NCI-H1694 treated with DMSO at 0.1 percent for 48 hours (cell line): ENCODE measurements at regions not wholly inside any gene's neighbourhood (a gene's known extent, or its start where the extent isn't known, plus 50 kb on each side); places are given as distances from the start of the nearest gene placed in this dataset.

Experiments used
- DNase-seq: peaks from one replicate; lab custom pipeline; 2025; lab: John Stamatoyannopoulos, UW

GRCh38 chr3:106611841-106612240, 743.0 kb upstream of the CBLB start:
- no peak for DNase-seq

GRCh38 chr3:106616556-106616955, 747.7 kb upstream of the CBLB start:
- DNase-seq: no peak

- DNase-seq: no peak
Observed at GRCh38 chr3:106617276-106617675, 748.5 kb upstream of the CBLB start.

DNA sequence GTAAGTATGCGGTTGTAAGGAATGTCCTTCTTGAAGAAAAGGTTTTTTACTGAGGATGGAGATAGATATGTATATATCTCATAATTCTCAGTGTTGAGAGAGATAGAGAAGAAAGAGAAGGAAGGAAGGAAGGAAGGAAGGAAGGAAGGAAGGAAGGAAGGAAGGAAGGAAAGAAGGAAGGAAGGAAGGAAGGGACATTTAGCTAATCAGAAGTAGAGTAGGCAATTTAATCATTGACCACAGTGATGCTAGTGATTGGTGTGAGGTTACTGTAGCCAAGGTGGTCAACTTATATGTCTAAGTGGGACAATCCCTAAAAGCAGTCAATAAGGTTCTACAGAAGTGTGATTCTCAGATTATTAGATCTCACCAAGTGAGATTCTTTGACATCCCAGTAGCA, 751.8 kb upstream of the CBLB start:
- no peak for DNase-seq

GRCh38 chr3:106624154-106624553, 753.1 kb upstream of the CCDC54 start:
- DNase-seq: no peak

DNA sequence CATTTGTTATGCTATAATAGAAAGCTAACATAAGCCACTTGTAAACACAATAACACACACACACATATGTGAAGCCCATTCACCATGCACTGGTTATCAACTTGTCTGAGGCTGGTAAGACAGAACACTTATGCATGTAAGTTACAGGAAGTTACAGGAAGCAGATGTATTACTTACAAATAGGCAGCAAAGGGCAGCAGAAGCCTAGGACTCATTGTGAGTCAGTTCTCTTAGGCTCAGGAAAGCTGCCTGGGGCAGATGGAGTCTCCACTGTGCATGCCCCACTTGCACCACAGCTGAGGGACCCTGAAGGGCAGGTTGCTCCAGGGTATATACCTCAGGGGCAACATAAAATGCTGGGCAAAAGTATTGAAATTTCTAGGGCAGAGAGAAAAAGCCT, 748.8 kb upstream of the CCDC54 start:
- no peak for DNase-seq

DNA sequence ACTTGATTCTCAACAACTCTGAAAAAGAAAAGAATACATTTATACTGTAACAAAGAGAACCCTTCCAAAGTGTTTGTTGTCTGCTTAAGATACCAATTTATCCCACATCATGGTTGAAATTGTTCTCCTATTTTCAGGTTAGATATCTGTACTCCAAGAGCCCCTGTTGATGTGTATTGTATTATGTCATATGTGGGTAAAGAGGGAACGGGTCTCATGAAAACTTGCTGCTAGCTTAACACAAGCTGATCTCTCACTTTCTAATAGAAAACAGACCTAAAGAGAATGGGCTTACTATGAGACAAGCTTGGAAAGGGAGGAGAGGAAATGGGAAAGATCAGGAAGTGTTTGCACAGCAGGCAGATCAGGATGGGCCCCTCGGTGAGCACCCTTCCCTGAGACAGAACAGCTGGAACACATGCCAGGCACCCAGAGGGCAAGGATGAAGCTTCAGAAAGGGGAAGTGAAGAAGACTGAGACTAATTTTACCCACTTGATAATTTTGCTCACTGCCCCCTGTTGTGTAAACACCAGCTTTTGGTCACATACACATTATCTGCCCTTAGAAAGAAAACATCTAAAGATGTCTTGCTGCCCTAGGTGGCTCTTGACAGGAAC, 747.9 kb upstream of the CCDC54 start:
- DNase-seq: no peak

GRCh38 chr3:106631373-106632108, 745.7 kb upstream of the CCDC54 start:
- DNase-seq: no peak

DNA sequence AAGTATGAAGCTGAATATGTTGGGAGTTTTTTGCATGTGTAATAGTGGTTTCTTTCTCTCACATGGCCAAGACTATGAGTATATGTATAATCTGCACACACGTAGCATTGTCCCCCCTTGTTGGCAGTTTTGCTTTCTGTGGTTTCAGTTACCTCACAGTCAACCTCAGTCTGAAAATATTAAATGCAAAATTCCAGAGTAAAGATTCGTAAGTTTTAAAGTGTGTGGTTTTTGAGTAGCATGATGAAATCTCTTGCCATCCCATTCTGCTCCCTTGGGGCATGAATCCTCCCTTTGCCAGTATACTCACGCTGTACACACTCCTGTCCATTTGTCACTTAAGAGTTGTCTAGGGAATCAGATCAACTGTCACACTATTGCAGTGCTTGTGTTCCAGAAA, 742.0 kb upstream of the CCDC54 start:
- no peak for DNase-seq

- DNase-seq: no peak
Observed at GRCh38 chr3:106635826-106636225, 741.4 kb upstream of the CCDC54 start.

DNA sequence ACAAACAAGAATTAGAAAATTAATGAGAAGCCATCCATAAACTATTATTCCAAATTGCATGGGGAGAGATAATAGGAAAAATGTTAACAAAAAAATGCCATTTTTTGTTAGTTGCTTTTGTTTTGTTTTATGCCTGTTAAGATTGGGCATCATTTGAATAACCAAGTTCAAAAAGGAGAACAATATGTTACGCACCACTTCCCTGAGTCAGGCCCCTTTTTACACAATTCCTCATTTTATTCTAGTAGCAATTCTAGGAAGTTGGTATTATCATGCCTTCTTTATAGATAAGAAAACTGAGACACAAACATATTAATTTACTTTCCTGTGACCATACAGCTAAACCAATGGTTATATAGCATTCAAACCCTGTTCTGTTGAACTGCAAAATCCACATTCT, 736.9 kb upstream of the CCDC54 start:
- no peak for DNase-seq

GRCh38 chr3:106642161-106642560, 735.1 kb upstream of the CCDC54 start:
- DNase-seq: no peak

- DNase-seq: no peak
Observed at GRCh38 chr3:106643684-106644161, 733.5 kb upstream of the CCDC54 start.

DNA sequence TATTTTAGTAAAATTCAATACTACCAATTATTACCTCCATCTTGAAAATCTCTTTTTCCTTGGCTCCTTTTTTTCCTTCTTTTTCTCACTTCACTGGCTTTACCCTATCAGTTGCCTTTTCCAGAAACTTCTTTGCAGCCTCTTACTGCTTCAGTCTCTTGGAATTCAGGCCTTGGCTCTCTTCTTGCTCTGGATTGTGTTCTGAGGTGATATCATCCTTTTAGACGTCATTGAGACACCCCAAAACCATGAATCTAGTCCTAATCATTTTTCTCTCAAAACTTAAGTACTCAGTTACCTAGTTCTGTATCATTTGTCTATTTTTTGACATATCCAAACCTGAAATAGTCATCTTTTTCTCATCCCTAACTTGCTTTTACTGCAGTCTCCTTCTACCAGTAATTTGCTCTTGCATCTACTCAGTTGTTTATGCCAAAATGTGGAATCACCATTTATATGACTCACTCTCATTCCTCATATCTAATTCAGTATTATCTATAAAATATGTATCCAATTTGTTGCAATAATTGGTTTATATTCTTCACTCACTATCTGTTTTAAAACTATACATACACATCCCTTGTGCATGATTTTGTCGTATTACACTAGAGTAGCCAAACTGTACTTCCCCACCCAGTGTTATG, 703.2 kb upstream of the CCDC54 start:
- no peak for DNase-seq

- DNase-seq: no peak
Observed at GRCh38 chr3:106675451-106675850, 701.8 kb upstream of the CCDC54 start.

- DNase-seq: no peak
Observed at GRCh38 chr3:106678657-106679390, 698.4 kb upstream of the CCDC54 start.

DNA sequence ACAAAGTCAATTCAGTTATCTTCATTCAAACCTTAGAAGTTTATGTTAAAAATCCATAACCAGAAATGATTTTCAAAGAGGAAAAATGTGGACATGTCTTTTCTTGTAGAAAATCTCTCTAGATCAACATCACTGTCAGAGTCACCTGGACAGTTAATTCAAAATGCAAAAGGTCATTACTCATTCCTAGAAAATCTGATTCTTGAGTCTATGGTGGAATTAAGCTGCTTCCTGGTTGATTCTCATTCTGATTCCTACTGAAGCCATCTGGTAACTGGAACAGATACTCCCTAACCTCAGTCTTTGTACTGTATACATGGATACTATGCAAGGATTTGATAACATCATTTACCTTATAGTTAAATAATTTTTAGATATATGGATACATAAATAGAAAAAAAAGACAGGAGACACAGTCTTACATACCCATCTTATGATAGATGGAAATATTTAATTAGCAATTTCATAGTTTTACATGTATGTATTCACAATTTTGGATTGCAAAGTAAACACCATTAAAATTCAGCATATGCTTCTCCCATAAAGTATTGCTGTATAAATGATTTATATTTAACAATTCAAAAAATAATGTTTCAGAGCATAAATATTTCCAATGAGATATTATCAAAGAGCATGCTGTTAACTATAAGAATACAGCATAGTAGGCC, 693.2 kb upstream of the CCDC54 start:
- DNase-seq: no peak

DNA sequence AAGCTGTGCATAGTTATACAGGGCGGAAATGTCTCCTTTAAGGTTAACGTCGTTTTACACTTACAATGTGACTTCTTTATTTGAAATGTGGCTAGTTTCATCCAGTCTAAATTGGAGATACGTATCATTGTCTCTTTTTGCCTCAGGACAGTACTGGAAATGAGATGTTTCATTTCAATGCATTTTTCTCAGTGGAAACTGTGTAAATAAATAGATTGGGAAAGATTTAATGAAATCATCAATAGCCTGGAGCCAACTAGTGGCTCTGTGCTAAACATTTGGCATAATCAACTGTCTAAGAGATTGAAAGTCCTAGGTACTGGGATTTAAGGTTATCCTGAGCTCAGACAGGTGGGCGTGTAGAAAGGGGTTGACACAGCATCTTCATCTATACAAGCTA, 691.5 kb upstream of the CCDC54 start:
- DNase-seq: no peak

DNA sequence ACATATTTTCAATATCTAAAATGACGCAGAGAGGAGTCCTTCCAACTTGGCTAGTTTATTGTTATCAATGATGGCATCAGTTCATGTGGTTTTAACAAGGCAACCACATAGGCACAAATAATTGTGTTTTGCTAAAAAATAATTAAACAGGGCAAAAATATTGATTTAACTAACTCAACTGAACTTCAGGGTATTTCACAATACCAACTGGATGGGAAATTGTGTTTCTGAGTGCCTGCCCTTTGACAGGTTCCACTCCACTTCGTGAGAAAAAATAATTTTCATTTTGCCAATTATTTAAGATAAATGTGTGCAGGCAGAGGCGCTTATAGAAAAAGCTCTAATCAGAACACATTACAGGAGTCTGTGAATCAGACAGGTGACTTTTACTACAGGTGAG, 689.3 kb upstream of the CCDC54 start:
- DNase-seq: no peak

DNA sequence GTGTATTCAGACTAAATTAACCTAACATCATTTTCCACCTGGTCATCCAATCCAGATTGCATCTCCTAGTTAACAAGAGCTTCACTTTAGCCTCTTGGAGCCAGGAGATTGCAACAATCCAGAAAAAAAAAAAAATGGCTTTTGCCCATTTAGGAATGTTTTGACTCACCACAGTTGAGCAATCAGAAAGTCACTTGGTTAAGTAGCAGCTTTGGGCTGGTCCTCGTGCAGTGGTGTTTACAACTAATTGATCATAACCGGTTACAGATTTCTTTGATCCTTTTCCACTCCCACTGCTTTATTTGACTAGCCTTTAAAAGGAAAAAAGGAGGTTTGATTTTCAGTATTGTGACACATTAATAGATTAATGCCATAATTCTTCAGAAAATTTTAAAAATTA, 688.8 kb upstream of the CCDC54 start:
- DNase-seq: no peak

DNA sequence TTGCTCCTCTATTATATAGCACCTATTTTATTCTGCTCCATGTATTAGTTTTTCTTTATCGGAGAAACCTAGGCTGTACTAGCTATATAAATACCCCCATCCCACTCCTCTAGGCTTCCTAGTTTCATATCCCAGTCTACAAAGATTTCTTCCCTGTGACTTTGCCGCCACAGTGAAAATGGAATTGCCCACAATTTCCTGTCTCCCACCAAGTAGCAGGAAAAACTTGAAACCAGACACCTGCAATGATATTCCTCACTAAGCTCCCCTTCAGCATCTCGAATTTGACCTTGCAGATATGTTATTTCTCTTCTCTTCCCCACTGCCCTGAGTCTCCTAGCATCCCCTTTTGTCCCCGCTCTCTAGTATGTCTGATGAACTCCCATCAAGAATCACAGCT, 685.8 kb upstream of the CCDC54 start:
- DNase-seq: no peak

- DNase-seq: no peak
Observed at GRCh38 chr3:106692624-106693023, 684.6 kb upstream of the CCDC54 start.
